ENCODE measurements at regions not wholly inside any gene's neighbourhood (a gene's known extent, or its start where the extent isn't known, plus 50 kb on each side); places are given as distances from the start of the nearest gene placed in this dataset.

DNA sequence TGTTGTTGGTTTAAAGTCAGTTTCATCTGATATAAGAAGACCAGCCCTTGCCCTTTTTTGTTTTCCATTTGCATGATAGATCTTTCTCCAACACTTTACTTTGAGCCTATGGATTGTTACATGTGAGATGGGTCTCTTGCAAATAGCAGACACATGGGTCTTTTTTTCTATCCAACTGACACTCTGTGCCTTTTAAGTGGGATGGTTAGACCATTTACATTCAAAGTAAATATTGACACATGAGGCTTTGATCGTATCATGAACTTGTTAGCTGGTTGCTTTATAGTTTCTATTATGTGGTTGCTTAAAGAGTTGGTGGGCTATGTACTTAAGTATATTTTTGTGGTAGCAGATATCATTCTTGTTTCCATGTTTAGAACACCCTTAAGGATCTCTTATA is 213.4 kb upstream of the G2E3 start:
- no peak for TF ChIP-seq CTCF (IDR thresholded peaks at IDR 0.05; ENCODE audit: insufficient read depth, low read length)
- no peak for TF ChIP-seq SPI1 (IDR thresholded peaks at IDR 0.05; ENCODE audit: borderline replicate concordance, low read depth)
- no peak for TF ChIP-seq REST (IDR thresholded peaks at IDR 0.05; ENCODE audit: insufficient replicate concordance, low read depth)
- no peak for TF ChIP-seq GABPA (IDR thresholded peaks at IDR 0.05; ENCODE audit: low read depth)
- no peak for TF ChIP-seq POLR2AphosphoS5 (IDR thresholded peaks at IDR 0.05; ENCODE audit: low read depth)

All from HL-60 (cell line).